Tibial nerve (tissue), 4 donors: ENCODE measurements at regions not wholly inside any gene's neighbourhood (a gene's known extent, or its start where the extent isn't known, plus 50 kb on each side); places are given as distances from the start of the nearest gene placed in this dataset.

ENCODE experiments used
- DNase-seq, 2 donors: peaks; one replicate each; pipeline ENCODE4 v3.0.0-alpha.2; 2019; ENCODE audit warnings: low spot score in 2 of 2
- H3K27ac ChIP-seq, 4 donors: fragments of 200-600 bp; sonication (generic) in 3 of 4; one replicate each; pipeline ENCODE4 v1.5.1; 2017 to 2019; ENCODE audit warnings: mild to moderate bottlenecking in 1 of 4
- H3K27me3 ChIP-seq, 2 donors: fragments of 200-600 bp; sonication (generic) in 1 of 2; one replicate each; pipeline versions ENCODE4 v1.5.1 to v1.6.0; 2017 to 2019
- H3K36me3 ChIP-seq, 3 donors: fragments of 200-600 bp; sonication (generic); one replicate each; pipeline ENCODE4 v1.5.1; 2018 to 2019
- H3K4me1 ChIP-seq, 4 donors: fragments of 200-600 bp; sonication (generic) in 3 of 4; one replicate each; pipeline ENCODE4 v1.5.1; 2017 to 2019
- H3K4me3 ChIP-seq, 4 donors: fragments of 200-600 bp; sonication (generic) in 3 of 4; one replicate each; pipeline ENCODE4 v1.5.1; 2017 to 2019; ENCODE audit warnings: mild to moderate bottlenecking in 1 of 4, moderate library complexity in 1 of 4
- H3K9me3 ChIP-seq, 4 donors: fragments of 200-600 bp; sonication (generic) in 3 of 4; one replicate each; pipeline ENCODE4 v1.5.1; 2017 to 2019
- CTCF ChIP-seq, 5 experiments: fragments of 200-600 bp in 3 of 5; fragments of 450-650 bp in 2 of 5; sonication (generic) in 3 of 5; IDR thresholded peaks; one replicate each; pipeline ENCODE4 v1.5.1; 2016 to 2019; ENCODE audit warnings: antibody characterized with exemption in 5 of 5, mild to moderate bottlenecking in 3 of 5, moderate library complexity in 2 of 5
- EP300 ChIP-seq, 2 donors: sonication (generic); formaldehyde crosslinking; IDR thresholded peaks; one replicate each; pipeline ENCODE4 v1.6.1; 2017; ENCODE audit warnings: antibody characterized with exemption in 2 of 2, mild to moderate bottlenecking in 1 of 2
- POLR2A ChIP-seq, 2 donors: fragments of 450-650 bp; IDR thresholded peaks; one replicate each; pipeline ENCODE4 v1.6.1; 2017; ENCODE audit warnings: antibody characterized with exemption in 2 of 2, mild to moderate bottlenecking in 2 of 2, moderate library complexity in 2 of 2
- WGBS, 2 donors: methylation state at CpG; one replicate each; pipeline ENCODE4 v1.1.5; 2018; 5-methylcytosine and 5-hydroxymethylcytosine counted together

GRCh38 chr20:22686097-22686496, 101.7 kb upstream of the FOXA2 start:
- Histone ChIP-seq H3K27ac (no peak overlapping the region), H3K36me3 (no peaks in the 10 kb centered on the region), H3K9me3 (no peaks in the 10 kb centered on the region), H3K27me3 (no peaks in the 10 kb centered on the region), H3K4me1 (peaks cover 0 to 6% (median 0%) of the 10 kb centered on the region in 4 donors), H3K4me3 (no peak overlapping the region)
- 25 to 39% methylated on average over 7 of the region's 7 CpGs for WGBS, 2 donors
- no peak for TF ChIP-seq CTCF (IDR thresholded peaks at IDR 0.05)
- no peak for TF ChIP-seq EP300 (IDR thresholded peaks at IDR 0.05)
- peak in 1 of 2 donors; percentile 31 for DNase-seq

GRCh38 chr20:22687676-22688349, 103.4 kb upstream of the FOXA2 start:
- Histone ChIP-seq H3K27me3 (no peaks in the 10 kb centered on the region), H3K27ac (no peak overlapping the region), H3K9me3 (no peaks in the 10 kb centered on the region), H3K4me1 (peaks cover 0 to 11% (median 0%) of the 10 kb centered on the region in 4 donors), H3K4me3 (no peak overlapping the region), H3K36me3 (no peaks in the 10 kb centered on the region)
- WGBS, 2 donors, result 69 to 86% methylated on average over 6 of the region's 6 CpGs
- TF ChIP-seq EP300 (IDR thresholded peaks at IDR 0.05) (no peak), CTCF (IDR thresholded peaks at IDR 0.05) (no peak), POLR2A (IDR thresholded peaks at IDR 0.05) (no peak)
- no peak for DNase-seq

GRCh38 chr20:22688485-22688884, 104.1 kb upstream of the FOXA2 start:
- WGBS, 2 donors, result 62 to 72% methylated on average over 2 of the region's 2 CpGs

GRCh38 chr20:22689266-22689665, 104.9 kb upstream of the FOXA2 start:
- WGBS, 2 donors, result 86 to 90% methylated on average over 5 of the region's 5 CpGs
- H3K27ac ChIP-seq, result no peak overlapping the region
- H3K4me3 ChIP-seq, result no peak overlapping the region
- no peak for DNase-seq
- peaks cover 0 to 5% (median 0%) of the 10 kb centered on the region in 4 donors for H3K4me1 ChIP-seq
- no peaks in the 10 kb centered on the region for H3K9me3 ChIP-seq
- H3K27me3 ChIP-seq, result no peaks in the 10 kb centered on the region
- H3K36me3 ChIP-seq, result no peaks in the 10 kb centered on the region
- no peak for TF ChIP-seq EP300 (IDR thresholded peaks at IDR 0.05)

More at GRCh38 chr20:22688485-22688884, 104.1 kb upstream of the FOXA2 start:
- H3K9me3 ChIP-seq, result no peaks in the 10 kb centered on the region
- peaks cover 0 to 11% (median 0%) of the 10 kb centered on the region in 4 donors for H3K4me1 ChIP-seq
- H3K36me3 ChIP-seq, result no peaks in the 10 kb centered on the region
- H3K4me3 ChIP-seq, result no peak overlapping the region
- H3K27me3 ChIP-seq, result no peaks in the 10 kb centered on the region
- TF ChIP-seq POLR2A (IDR thresholded peaks at IDR 0.05) (no peak), EP300 (IDR thresholded peaks at IDR 0.05) (no peak)
- DNase-seq, result no peak
- no peak overlapping the region for H3K27ac ChIP-seq

GRCh38 chr20:22690000-22690399, 105.6 kb upstream of the FOXA2 start:
- whole genome bisulfite sequencing, 2 donors, result 91 to 93% methylated on average over 7 of the region's 7 CpGs
- no peaks in the 10 kb centered on the region for H3K36me3 ChIP-seq
- TF ChIP-seq CTCF (IDR thresholded peaks at IDR 0.05) (no peak), EP300 (IDR thresholded peaks at IDR 0.05) (no peak), POLR2A (IDR thresholded peaks at IDR 0.05) (no peak)
- no peaks in the 10 kb centered on the region for H3K27me3 ChIP-seq
- DNase-seq, result no peak
- peaks cover 0 to 5% (median 0%) of the 10 kb centered on the region in 4 donors for H3K4me1 ChIP-seq
- no peaks in the 10 kb centered on the region for H3K9me3 ChIP-seq
- H3K4me3 ChIP-seq, result no peak overlapping the region
- H3K27ac ChIP-seq, result no peak overlapping the region

- TF ChIP-seq EP300 (IDR thresholded peaks at IDR 0.05), result no peak
- TF ChIP-seq CTCF (IDR thresholded peaks at IDR 0.05), result no peak
- TF ChIP-seq POLR2A (IDR thresholded peaks at IDR 0.05), result no peak
- WGBS, 2 donors, result 81 to 82% methylated on average over 7 of the region's 7 CpGs
Observed at GRCh38 chr20:22690616-22691179, 106.3 kb upstream of the FOXA2 start.

More at GRCh38 chr20:22690616-22691179, 106.3 kb upstream of the FOXA2 start:
- Histone ChIP-seq H3K27ac (no peak overlapping the region), H3K36me3 (no peaks in the 10 kb centered on the region), H3K9me3 (no peaks in the 10 kb centered on the region), H3K27me3 (no peaks in the 10 kb centered on the region), H3K4me3 (no peak overlapping the region), H3K4me1 (peaks cover 0 to 5% (median 0%) of the 10 kb centered on the region in 4 donors)
- DNase-seq, result no peak
